ENCODE measurements at regions not wholly inside any gene's neighbourhood (a gene's known extent, or its start where the extent isn't known, plus 50 kb on each side); places are given as distances from the start of the nearest gene placed in this dataset.

DNA sequence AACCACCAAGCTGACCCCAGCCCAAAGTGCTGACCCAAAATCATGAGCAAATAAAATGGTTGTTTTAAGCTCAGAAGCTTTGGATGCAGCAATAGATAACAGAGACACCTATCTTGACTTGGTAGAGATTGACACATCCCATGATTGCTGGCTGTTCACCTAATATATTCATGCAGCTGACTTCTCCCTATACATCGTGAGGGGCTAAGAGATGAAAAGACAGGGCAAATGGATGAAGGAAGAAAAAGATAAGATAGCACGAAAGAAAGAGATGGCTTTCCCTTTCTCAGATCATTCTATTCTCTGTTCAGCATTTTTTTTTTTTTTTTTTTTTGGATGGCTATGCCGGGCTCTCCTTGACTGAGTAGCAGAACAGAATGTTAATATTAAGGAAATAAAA lies 141.5 kb upstream of the ADAMTS9 start:
- DNase-seq, result no peak

GRCh38 chr3:64828276-64828675 lies 140.5 kb upstream of the ADAMTS9 start:
- no peak for DNase-seq

DNA sequence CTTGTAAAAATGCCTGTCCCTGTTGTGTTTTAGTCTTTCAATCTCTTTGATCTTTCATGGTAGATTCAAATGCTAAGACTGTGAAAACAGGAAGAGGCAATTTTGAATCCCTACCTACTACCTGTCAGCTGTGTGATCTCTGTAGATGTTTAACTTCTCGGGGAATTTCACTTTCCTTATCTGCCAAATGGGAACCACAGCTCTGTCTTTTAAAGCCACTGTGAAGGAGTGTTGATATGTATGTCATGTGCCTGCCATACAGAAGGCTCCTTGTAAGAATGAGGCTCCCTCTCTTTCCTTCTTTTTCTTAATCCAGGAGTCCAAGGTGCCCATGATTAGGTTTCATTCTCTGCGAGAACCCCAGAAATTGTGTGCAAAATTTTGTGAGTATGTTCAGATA lies 139.6 kb upstream of the ADAMTS9 start:
- no peak for DNase-seq

GRCh38 chr3:64827019-64827418 lies 139.2 kb upstream of the ADAMTS9 start:
- no peak for DNase-seq

GRCh38 chr3:64825404-64826120 lies 137.8 kb upstream of the ADAMTS9 start:
- no peak for DNase-seq

GRCh38 chr3:64824394-64824909 lies 136.7 kb upstream of the ADAMTS9 start:
- no peak for DNase-seq

DNA sequence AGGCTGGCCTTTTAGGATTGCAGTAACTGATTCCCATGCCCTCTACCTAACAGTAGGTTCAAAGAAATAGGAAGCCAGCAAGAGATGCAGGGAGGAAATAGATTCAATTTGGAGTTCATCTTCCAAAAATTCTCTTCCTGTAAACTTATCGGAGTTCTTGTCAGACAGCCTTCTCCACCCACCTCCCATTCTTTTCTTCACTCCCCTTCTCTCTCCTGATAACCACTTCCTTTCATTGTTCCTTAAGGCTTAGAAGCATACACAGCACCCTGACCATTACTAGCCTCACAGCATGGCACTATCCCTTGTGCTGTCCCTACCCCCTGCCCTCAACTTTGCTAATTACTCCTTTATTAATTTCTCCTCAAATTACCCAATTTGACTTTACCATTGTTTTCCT lies 130.4 kb upstream of the ADAMTS9 start:
- DNase-seq, result no peak

DNA sequence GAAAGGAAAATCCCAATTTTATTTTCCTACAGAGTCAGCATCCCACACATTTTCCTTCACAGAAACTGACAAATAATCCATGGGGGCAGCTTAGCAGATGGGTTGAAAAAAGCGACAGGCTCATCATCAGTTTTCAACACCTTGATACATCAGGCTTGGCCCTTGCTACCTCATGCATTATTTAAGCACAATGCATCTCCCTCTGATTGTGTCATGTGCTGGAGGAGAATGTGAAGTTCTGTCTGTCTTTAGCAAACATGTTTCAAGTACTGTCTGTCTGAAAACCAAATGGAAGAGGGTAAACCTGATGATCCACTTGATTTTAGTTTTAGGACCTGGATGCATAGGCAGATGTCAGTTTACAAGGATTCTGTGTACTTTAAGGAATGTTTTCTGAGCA lies 128.6 kb upstream of the ADAMTS9 start:
- DNase-seq, result no peak

DNA sequence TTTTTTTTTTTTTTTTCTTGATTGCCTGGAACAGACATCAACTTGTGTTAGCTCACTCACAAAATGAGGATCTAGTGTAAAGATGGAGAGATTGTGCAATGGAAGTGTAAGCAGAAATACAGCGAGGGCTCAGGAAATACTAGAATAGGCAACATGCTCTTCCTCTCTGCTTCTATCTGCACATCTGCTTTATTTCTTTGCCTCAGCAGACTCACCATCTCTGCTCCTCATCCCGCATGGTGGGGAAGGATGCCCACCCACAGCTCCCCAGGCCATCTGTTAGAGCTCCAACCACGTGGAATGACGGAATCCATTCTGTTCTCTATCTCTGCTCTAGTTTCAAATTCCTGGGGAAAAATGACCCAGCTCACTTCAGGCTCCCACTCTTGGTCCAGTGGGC lies 128.0 kb upstream of the ADAMTS9 start:
- DNase-seq, result no peak

- no peak for DNase-seq
Observed at GRCh38 chr3:64815195-64815631, 127.4 kb upstream of the ADAMTS9 start.

DNA sequence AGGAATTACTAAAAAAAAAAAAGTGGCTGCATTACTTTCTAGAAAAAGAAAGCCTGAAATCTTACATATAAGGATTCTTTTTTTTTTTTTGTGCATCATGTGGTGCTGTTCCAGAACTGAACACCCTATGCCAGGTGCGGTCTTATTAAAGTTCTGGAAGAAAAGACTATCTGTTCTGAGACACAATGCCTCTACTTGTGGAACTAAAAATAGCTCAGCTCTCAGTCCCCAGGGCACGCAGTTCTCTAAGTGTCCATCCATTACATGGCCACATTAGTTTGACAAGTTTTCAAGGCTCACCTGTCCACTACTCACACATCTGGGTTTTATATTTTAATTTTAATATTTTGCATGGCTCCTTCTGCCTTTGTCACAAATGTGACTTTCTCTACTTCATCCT lies 126.6 kb upstream of the ADAMTS9 start:
- no peak for DNase-seq

- DNase-seq, result no peak
Observed at GRCh38 chr3:64813326-64813725, 125.5 kb upstream of the ADAMTS9 start.

DNA sequence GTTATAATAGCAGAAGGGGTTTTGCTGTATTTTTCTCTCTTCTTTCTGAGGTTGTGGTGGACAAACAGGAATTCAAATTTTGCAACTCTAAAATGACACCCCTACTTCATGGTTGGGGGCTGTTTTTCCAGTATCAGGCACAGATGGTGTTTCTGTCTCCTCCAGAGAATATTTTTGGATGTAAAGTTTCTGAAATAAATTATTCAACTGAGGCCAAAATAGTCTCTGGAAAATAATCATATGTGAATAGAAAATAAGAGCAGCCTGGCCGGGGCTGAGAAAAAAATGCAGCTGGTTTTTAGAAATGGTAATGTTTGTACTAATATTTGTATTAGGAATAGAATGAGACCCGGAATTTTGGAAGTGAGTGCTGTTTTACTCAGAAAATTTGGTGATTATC lies 121.3 kb upstream of the ADAMTS9 start:
- DNase-seq, result no peak

GRCh38 chr3:64808061-64808460 lies 120.3 kb upstream of the ADAMTS9 start:
- no peak for DNase-seq

GRCh38 chr3:64806668-64807605 lies 119.1 kb upstream of the ADAMTS9 start:
- DNase-seq, result no peak

- no peak for DNase-seq
Observed at GRCh38 chr3:64805978-64806377, 118.2 kb upstream of the ADAMTS9 start.

- no peak for DNase-seq
Observed at GRCh38 chr3:64805248-64805647, 117.4 kb upstream of the ADAMTS9 start.

DNA sequence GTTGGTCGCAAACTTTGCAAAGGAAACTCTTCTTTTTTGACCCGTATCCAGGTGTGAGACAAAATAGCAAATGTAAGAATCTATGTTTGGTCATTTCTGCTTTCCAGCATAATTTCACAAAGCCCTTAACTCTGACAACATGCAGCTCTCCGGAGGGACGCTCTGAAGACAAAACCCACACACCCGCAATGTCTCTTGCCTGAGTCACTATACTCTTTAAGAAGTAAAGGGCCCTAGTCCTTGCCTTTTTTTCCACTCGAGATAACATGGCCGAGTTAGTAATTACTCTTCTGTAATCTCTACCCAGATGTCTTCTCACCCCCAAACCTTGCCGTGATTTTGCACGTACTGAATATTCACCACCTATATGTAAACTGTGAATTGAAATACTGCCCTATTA lies 115.7 kb upstream of the ADAMTS9 start:
- DNase-seq, result no peak

DNA sequence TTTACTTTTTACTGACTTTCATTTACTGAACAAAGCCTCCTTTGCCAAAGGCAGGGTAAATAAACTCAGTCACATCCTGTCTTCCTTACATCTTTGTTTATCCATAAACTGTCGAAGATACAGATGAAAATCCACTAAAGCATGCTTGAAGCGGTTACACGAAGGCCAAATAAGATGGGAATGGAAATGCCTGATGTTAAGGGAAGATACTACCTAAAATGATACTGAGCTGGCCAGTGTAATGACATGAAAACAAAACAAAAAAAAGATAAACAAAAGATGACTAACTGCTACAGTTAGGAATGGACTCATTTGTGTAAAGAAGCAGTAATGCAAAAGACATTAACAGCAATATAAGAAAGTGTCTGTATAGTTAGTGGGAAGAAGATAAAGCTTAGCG lies 114.7 kb upstream of the ADAMTS9 start:
- no peak for DNase-seq

- no peak for DNase-seq
Observed at GRCh38 chr3:64801856-64802255, 114.1 kb upstream of the ADAMTS9 start.

- no peak for DNase-seq
Observed at GRCh38 chr3:64799606-64800005, 111.8 kb upstream of the ADAMTS9 start.

DNA sequence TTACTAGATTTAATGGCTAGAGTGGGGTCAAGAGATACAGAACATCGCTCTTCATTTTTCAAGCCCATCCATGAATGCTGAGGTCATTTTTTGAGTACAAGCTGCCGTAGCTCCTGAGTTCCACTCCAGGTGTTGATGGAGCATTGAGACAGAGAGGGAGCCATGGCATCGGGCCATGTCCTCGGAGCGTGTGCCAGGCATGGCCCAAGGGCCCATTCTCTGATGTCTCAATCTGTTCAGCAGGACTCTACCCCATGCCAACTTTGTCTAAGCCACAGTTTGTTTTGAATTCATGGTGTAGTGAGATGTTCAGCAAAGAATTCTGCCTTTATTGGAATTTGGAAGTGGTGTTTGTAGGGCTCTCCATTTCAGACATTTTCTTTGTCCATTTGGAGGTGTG lies 110.5 kb upstream of the ADAMTS9 start:
- DNase-seq, result no peak

GRCh38 chr3:64796607-64797399 lies 109.0 kb upstream of the ADAMTS9 start:
- DNase-seq, result no peak

All from NCI-H187 treated with DMSO at 0.1 percent for 48 hours (cell line).